AG04450 (cell line): ENCODE measurements at regions not wholly inside any gene's neighbourhood (a gene's known extent, or its start where the extent isn't known, plus 50 kb on each side); places are given as distances from the start of the nearest gene placed in this dataset.

Experiments
- CTCF ChIA-PET: fragments of 300-600, 350-600 bp; formaldehyde crosslinking; extraction: SDS; loops from one replicate; lab custom pipeline; 2022; ENCODE audit warnings: antibody characterized with exemption, inconsistent platforms; lab: Charles Lee
- POLR2A ChIA-PET: fragments of 350-600 bp; formaldehyde crosslinking; extraction: SDS; loops from one replicate; lab custom pipeline; 2021; ENCODE audit warnings: antibody characterized with exemption, inconsistent platforms; lab: Yijun Ruan, JAX
- DNase-seq: peaks from one replicate; pipeline ENCODE4 v3.0.0-alpha.2; 2011; ENCODE audit warnings: low read depth, low spot score
- H3K27ac ChIP-seq: one replicate; pipeline ENCODE4 v1.5.1; 2012; ENCODE audit warnings: low read depth, low read length, control low read depth
- H3K27me3 ChIP-seq: one replicate; pipeline ENCODE4 v1.6.0; 2012; ENCODE audit warnings: low read length; ENCODE audit not compliant: control insufficient read depth, insufficient read depth
- H3K4me3 ChIP-seq: 2 replicates; pipeline ENCODE4 v1.5.1; 2011; ENCODE audit warnings: mild to moderate bottlenecking, low read depth, low read length, control low read depth
- H3K9me3 ChIP-seq: 2 replicates; pipeline ENCODE4 v1.5.1; 2012; ENCODE audit warnings: low read length; ENCODE audit not compliant: control insufficient read depth, insufficient read depth
- CTCF ChIP-seq: IDR thresholded peaks from 2 replicates; pipeline ENCODE4 v1.5.1; 2011; ENCODE audit warnings: low read depth, low read length, control low read depth, inconsistent platforms

GRCh38 chr15:38068626-38069391, 134.4 kb downstream of the TMCO5A start:
- CTCF ChIA-PET, result no interaction called here
- POLR2A ChIA-PET, result interaction anchor here (0.6 to 1.1 kb wide), 3 partner anchors 183 to 287 kb away, joined by 3 to 8 read pairs (median 4); no protein-coding TSS in a partner anchor
- H3K9me3 ChIP-seq, result no peaks in the 10 kb centered on the region
- H3K27me3 ChIP-seq, result no peaks in the 10 kb centered on the region
- H3K27ac ChIP-seq, result peak overlapping the region; percentile 75
- no peak for TF ChIP-seq CTCF
- H3K4me3 ChIP-seq, result peak overlapping the region; percentile 47
- DNase-seq, result no peak

- no peak for TF ChIP-seq CTCF
- DNase-seq, result no peak
- Histone ChIP-seq H3K27ac (peak overlapping the region; percentile 75), H3K4me3 (peak overlapping the region; percentile 47; the same call in 1 of the 2 replicates), H3K27me3 (no peaks in the 10 kb centered on the region), H3K9me3 (no peaks in the 10 kb centered on the region)
- CTCF ChIA-PET, result no interaction called here
- POLR2A ChIA-PET, result interaction anchor here (0.6 to 1.1 kb wide), 4 partner anchors 182 to 290 kb away, joined by 3 to 8 read pairs (median 4); no protein-coding TSS in a partner anchor
Observed at GRCh38 chr15:38069511-38070011, 135.1 kb downstream of the TMCO5A start.

- Histone ChIP-seq H3K27ac (no peak overlapping the region), H3K27me3 (no peaks in the 10 kb centered on the region), H3K9me3 (no peaks in the 10 kb centered on the region), H3K4me3 (no peak overlapping the region)
- CTCF ChIA-PET, result no interaction called here
- POLR2A ChIA-PET, result no interaction called here
- TF ChIP-seq CTCF, result no peak
- no peak for DNase-seq
Observed at GRCh38 chr15:38070778-38071177, 136.3 kb downstream of the TMCO5A start.

- Histone ChIP-seq H3K27ac (no peak overlapping the region), H3K27me3 (no peaks in the 10 kb centered on the region), H3K9me3 (no peaks in the 10 kb centered on the region), H3K4me3 (no peak overlapping the region)
- TF ChIP-seq CTCF, result no peak
- ChIA-PET CTCF (no interaction called here), POLR2A (no interaction called here)
- no peak for DNase-seq
Observed at GRCh38 chr15:38071211-38071972, 137.0 kb downstream of the TMCO5A start.
